ENCODE measurements at regions not wholly inside any gene's neighbourhood (a gene's known extent, or its start where the extent isn't known, plus 50 kb on each side); places are given as distances from the start of the nearest gene placed in this dataset.

DNA sequence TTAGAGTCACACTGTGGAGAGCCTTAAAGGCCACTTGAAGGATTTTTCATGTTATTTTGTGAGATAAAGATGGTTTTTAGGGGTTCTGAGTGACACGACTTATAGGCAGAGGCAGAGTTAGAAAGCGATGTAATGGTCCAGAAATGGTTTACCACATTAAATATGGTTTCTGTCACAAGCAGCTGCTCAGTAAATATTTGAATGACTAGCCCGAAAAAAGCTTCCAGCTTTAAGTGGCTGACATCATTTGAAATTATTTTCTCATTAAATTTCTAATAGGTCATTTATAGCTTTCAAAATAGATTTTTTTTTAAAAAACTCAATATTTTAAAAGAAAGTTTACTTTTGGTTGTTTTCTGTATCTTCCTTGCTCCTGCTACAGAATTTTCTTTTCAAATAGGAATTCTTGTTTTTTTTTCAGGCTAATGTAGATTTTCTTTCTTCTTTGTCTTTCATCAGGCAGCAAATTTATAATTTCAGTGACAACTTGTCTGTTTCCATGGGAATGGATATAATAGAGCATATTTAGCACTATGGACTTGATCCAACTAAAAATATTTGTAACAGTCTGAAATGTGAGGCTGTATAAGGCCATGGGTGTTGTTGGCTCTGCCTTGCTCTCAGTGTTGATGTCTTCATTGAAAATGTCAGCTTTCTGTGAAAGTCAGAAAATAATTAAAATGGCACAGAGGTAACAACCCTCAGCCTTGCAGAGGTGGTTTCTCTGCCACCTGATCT is 700.0 kb downstream of the TMTC2 start:
- TF ChIP-seq, protein P1, sequence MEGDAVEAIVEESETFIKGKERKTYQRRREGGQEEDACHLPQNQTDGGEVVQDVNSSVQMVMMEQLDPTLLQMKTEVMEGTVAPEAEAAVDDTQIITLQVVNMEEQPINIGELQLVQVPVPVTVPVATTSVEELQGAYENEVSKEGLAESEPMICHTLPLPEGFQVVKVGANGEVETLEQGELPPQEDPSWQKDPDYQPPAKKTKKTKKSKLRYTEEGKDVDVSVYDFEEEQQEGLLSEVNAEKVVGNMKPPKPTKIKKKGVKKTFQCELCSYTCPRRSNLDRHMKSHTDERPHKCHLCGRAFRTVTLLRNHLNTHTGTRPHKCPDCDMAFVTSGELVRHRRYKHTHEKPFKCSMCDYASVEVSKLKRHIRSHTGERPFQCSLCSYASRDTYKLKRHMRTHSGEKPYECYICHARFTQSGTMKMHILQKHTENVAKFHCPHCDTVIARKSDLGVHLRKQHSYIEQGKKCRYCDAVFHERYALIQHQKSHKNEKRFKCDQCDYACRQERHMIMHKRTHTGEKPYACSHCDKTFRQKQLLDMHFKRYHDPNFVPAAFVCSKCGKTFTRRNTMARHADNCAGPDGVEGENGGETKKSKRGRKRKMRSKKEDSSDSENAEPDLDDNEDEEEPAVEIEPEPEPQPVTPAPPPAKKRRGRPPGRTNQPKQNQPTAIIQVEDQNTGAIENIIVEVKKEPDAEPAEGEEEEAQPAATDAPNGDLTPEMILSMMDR (IDR thresholded peaks at IDR 0.05): no peak
- TF ChIP-seq EP300 (IDR thresholded peaks at IDR 0.05) (no peak), POLR2A (IDR thresholded peaks at IDR 0.05) (no peak)
